IPS-15b (cell line): ENCODE measurements at regions not wholly inside any gene's neighbourhood (a gene's known extent, or its start where the extent isn't known, plus 50 kb on each side); places are given as distances from the start of the nearest gene placed in this dataset.

ENCODE experiments used
- H3K27me3 ChIP-seq: one replicate; pipeline ENCODE4 v1.6.1; 2013; ENCODE audit warnings: low read length; ENCODE audit not compliant: control insufficient read depth, insufficient read depth
- H3K36me3 ChIP-seq: one replicate; pipeline ENCODE4 v1.6.1; 2013; ENCODE audit warnings: low read length; ENCODE audit not compliant: control insufficient read depth, insufficient read depth
- H3K4me1 ChIP-seq: one replicate; pipeline ENCODE4 v1.6.1; 2013; ENCODE audit warnings: mild to moderate bottlenecking, low read length; ENCODE audit not compliant: control insufficient read depth, insufficient read depth
- H3K4me3 ChIP-seq: one replicate; pipeline ENCODE4 v1.5.1; 2013; ENCODE audit warnings: low read depth, low read length
- H3K9ac ChIP-seq: one replicate; pipeline ENCODE4 v1.6.1; 2013; ENCODE audit warnings: low read depth, mild to moderate bottlenecking, low read length
- H3K9me3 ChIP-seq: one replicate; pipeline ENCODE4 v1.6.1; 2013; ENCODE audit warnings: mild to moderate bottlenecking, low read length; ENCODE audit not compliant: control insufficient read depth, insufficient read depth

DNA sequence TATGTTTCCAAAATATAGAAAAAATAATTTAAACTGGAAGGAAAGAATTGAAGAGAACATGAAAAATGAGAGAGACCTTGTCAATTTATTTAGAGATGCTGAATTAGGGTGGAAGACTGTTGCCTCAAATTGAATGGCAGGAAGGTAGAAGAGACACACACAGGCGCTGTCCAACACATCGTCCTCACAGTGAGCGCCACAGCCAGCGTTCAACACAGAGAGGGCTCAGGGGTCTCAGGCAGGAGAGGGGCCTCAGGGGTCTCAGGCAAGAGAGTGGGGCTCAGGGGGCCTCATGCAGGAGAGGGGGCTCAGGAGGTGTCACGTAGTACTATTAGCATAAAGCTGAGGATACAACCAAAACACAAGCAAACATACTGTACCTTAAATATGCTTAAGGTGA, 65.7 kb downstream of the TMEM18 start:
- H3K4me1 ChIP-seq, result no peaks in the 10 kb centered on the region
- no peaks in the 10 kb centered on the region for H3K27me3 ChIP-seq
- H3K36me3 ChIP-seq, result no peaks in the 10 kb centered on the region
- no peaks in the 10 kb centered on the region for H3K9me3 ChIP-seq
- no peak overlapping the region for H3K9ac ChIP-seq
- no peak overlapping the region for H3K4me3 ChIP-seq

GRCh38 chr2:610491-610890, 66.7 kb downstream of the TMEM18 start:
- Histone ChIP-seq H3K9me3 (no peaks in the 10 kb centered on the region), H3K9ac (no peak overlapping the region), H3K36me3 (no peaks in the 10 kb centered on the region)

GRCh38 chr2:609881-610280, 67.3 kb downstream of the TMEM18 start:
- H3K4me3 ChIP-seq, result no peak overlapping the region
- no peaks in the 10 kb centered on the region for H3K36me3 ChIP-seq
- H3K4me1 ChIP-seq, result no peaks in the 10 kb centered on the region
- no peaks in the 10 kb centered on the region for H3K9me3 ChIP-seq
- H3K9ac ChIP-seq, result no peak overlapping the region
- no peaks in the 10 kb centered on the region for H3K27me3 ChIP-seq

More at GRCh38 chr2:610491-610890, 66.7 kb downstream of the TMEM18 start:
- no peaks in the 10 kb centered on the region for H3K27me3 ChIP-seq
- no peak overlapping the region for H3K4me3 ChIP-seq
- no peaks in the 10 kb centered on the region for H3K4me1 ChIP-seq

GRCh38 chr2:609449-609848, 67.8 kb downstream of the TMEM18 start:
- no peaks in the 10 kb centered on the region for H3K27me3 ChIP-seq
- no peaks in the 10 kb centered on the region for H3K9me3 ChIP-seq
- H3K36me3 ChIP-seq, result no peaks in the 10 kb centered on the region
- no peak overlapping the region for H3K4me3 ChIP-seq
- H3K4me1 ChIP-seq, result no peaks in the 10 kb centered on the region
- no peak overlapping the region for H3K9ac ChIP-seq

GRCh38 chr2:608711-609110, 68.5 kb downstream of the TMEM18 start:
- Histone ChIP-seq H3K27me3 (no peaks in the 10 kb centered on the region), H3K9ac (no peak overlapping the region), H3K36me3 (no peaks in the 10 kb centered on the region), H3K9me3 (no peaks in the 10 kb centered on the region), H3K4me1 (no peaks in the 10 kb centered on the region), H3K4me3 (no peak overlapping the region)

GRCh38 chr2:608297-608696, 68.9 kb downstream of the TMEM18 start:
- Histone ChIP-seq H3K4me3 (no peak overlapping the region), H3K4me1 (no peaks in the 10 kb centered on the region), H3K9ac (no peak overlapping the region), H3K9me3 (no peaks in the 10 kb centered on the region), H3K36me3 (no peaks in the 10 kb centered on the region), H3K27me3 (no peaks in the 10 kb centered on the region)

DNA sequence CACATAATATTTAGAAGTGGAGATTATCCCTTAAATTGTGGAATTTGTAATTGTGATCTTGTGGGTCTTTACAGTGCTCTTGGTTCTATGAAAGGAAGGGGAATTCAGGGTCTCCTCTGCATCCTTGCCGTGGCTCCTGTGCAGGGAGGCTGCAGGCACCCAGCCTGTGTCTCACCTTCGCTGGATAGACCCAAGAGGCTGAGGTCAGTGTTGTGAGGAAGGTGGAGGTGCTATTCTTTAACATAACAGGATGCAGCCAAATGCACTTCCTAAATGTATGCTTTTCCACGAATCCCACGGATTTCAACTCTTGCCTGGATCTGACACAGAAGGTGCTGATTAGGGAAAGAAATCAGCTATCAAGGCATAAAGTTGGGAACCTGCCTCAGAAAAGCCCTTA, 69.5 kb downstream of the TMEM18 start:
- no peaks in the 10 kb centered on the region for H3K9me3 ChIP-seq
- no peaks in the 10 kb centered on the region for H3K27me3 ChIP-seq
- H3K4me1 ChIP-seq, result no peaks in the 10 kb centered on the region

DNA sequence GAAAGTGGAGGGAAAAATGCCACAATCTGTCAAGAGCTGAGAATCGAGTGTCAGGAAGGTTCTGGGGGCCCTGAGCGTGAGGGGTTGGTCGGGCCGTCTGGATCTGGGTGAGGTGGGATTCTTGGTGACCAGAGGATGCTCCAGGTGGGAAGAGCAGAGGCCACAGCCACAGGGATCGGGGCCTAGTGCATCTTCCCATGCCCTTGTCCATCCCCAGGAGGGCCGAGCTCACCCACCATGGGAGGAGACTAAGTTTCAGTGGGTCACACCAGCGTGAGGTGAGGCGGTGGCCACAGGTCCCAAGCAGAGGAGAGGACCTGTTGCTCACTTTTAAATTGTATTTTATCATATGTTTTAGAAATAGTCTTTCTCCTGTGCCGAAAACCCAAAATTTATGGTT, 70.0 kb downstream of the TMEM18 start:
- Histone ChIP-seq H3K4me3 (no peak overlapping the region), H3K9ac (no peak overlapping the region), H3K36me3 (no peaks in the 10 kb centered on the region), H3K9me3 (no peaks in the 10 kb centered on the region), H3K27me3 (no peaks in the 10 kb centered on the region), H3K4me1 (no peaks in the 10 kb centered on the region)

More for the DNA sequence above, 69.5 kb downstream of the TMEM18 start:
- no peak overlapping the region for H3K4me3 ChIP-seq
- H3K36me3 ChIP-seq, result no peaks in the 10 kb centered on the region
- H3K9ac ChIP-seq, result no peak overlapping the region

GRCh38 chr2:605674-606608, 71.3 kb downstream of the TMEM18 start:
- no peaks in the 10 kb centered on the region for H3K27me3 ChIP-seq
- H3K4me3 ChIP-seq, result no peak overlapping the region
- no peaks in the 10 kb centered on the region for H3K9me3 ChIP-seq
- no peaks in the 10 kb centered on the region for H3K4me1 ChIP-seq
- no peaks in the 10 kb centered on the region for H3K36me3 ChIP-seq
- H3K9ac ChIP-seq, result no peak overlapping the region

GRCh38 chr2:604854-605524, 72.2 kb downstream of the TMEM18 start:
- Histone ChIP-seq H3K4me1 (no peaks in the 10 kb centered on the region), H3K9ac (no peak overlapping the region), H3K9me3 (no peaks in the 10 kb centered on the region), H3K4me3 (no peak overlapping the region), H3K27me3 (no peaks in the 10 kb centered on the region), H3K36me3 (no peaks in the 10 kb centered on the region)

GRCh38 chr2:604385-604784, 72.8 kb downstream of the TMEM18 start:
- Histone ChIP-seq H3K9me3 (no peaks in the 10 kb centered on the region), H3K27me3 (no peaks in the 10 kb centered on the region), H3K9ac (no peak overlapping the region), H3K4me3 (no peak overlapping the region), H3K4me1 (no peaks in the 10 kb centered on the region), H3K36me3 (no peaks in the 10 kb centered on the region)

- Histone ChIP-seq H3K4me1 (no peaks in the 10 kb centered on the region), H3K4me3 (no peak overlapping the region), H3K27me3 (no peaks in the 10 kb centered on the region), H3K9me3 (no peaks in the 10 kb centered on the region), H3K36me3 (no peaks in the 10 kb centered on the region), H3K9ac (no peak overlapping the region)
Observed at GRCh38 chr2:603869-604268, 73.3 kb downstream of the TMEM18 start.
